HCT116 (cell line): ENCODE measurements at regions not wholly inside any gene's neighbourhood (a gene's known extent, or its start where the extent isn't known, plus 50 kb on each side); places are given as distances from the start of the nearest gene placed in this dataset.

Source experiments
- ATAC-seq: fragments of 200-7000 bp; cut with Tn5 transposase; 2 replicates; pipeline ENCODE4 v1.9.1; 2020; ENCODE audit warnings: mild to moderate bottlenecking, moderate library complexity
- BruUV-seq: library from RNA; stranded (reverse); fragments of 400-500 nt; replicated peaks from 2 replicates; lab custom pipeline; 2021; lab: Mats Ljungman, UMichigan
- CTCF ChIA-PET: fragments of 300-600 bp; sonication (Branson Sonifier 250); formaldehyde crosslinking; loops from one replicate; lab custom pipeline; 2021; ENCODE audit warnings: antibody characterized with exemption; lab: Charles Lee
- POLR2A ChIA-PET: fragments of 300-600, 350-600 bp; sonication (Branson Sonifier 250); formaldehyde crosslinking; loops from one replicate; lab custom pipeline; 2021; ENCODE audit warnings: antibody characterized with exemption; lab: Charles Lee
- RAD21 ChIA-PET, 2 experiments: fragments of 300-600 bp; sonication (Branson Sonifier 250); formaldehyde crosslinking; loops; one replicate each; lab custom pipeline; 2023; ENCODE audit warnings: low total read pairs in 2 of 2; ENCODE audit not compliant: uncharacterized antibody in 2 of 2, unreplicated experiment in 2 of 2, low non-redundant PET in 1 of 2; lab: Charles Lee
- DNase-seq: peaks from one replicate; pipeline ENCODE4 v3.0.0-alpha.2; 2010; ENCODE audit warnings: low read depth, low spot score
- H2AFZ ChIP-seq: fragments of 200-600 bp; shearing (Covaris generic), sonication (generic); 2 replicates; pipeline ENCODE4 v1.6.1; 2017; ENCODE audit warnings: low read depth, mixed run types, mixed read lengths, antibody characterized with exemption, low read length; ENCODE audit not compliant: poor library complexity, severe bottlenecking
- H3K27ac ChIP-seq: 2 replicates; pipeline ENCODE4 v1.5.1; 2012; ENCODE audit warnings: low read depth, low read length
- H3K27me3 ChIP-seq: fragments of 200-600 bp; sonication (generic); 2 replicates; pipeline ENCODE4 v1.6.1; 2016; ENCODE audit warnings: mixed run types, low read length, mixed read lengths; ENCODE audit not compliant: insufficient read depth
- H3K36me3 ChIP-seq, 2 experiments: fragments of 200-500 bp in 1 of 2; fragments of 200-600 bp in 1 of 2; sonication (Bioruptor generic) in 1 of 2; sonication (generic) in 1 of 2; 2 replicates each; pipeline versions ENCODE4 v1.5.1 to v1.6.1; 2014 to 2016; ENCODE audit warnings: low read length in 2 of 2, inconsistent platforms in 1 of 2, mixed read lengths in 1 of 2, mixed run types in 1 of 2; ENCODE audit not compliant: insufficient read depth in 2 of 2, control insufficient read depth in 1 of 2
- H3K4me1 ChIP-seq, 2 experiments: fragments of 200-600 bp in 1 of 2; sonication (generic) in 1 of 2; 2 replicates each; pipeline versions ENCODE4 v1.5.1 to v1.6.1; 2012 to 2017; ENCODE audit warnings: low read length in 2 of 2, inconsistent platforms in 1 of 2, mild to moderate bottlenecking in 1 of 2, mixed read lengths in 1 of 2, mixed run types in 1 of 2, moderate library complexity in 1 of 2; ENCODE audit not compliant: insufficient read depth in 2 of 2, control insufficient read depth in 1 of 2
- H3K4me2 ChIP-seq: fragments of 200-600 bp; sonication (generic); 2 replicates; pipeline ENCODE4 v1.6.1; 2017; ENCODE audit warnings: mixed run types, low read length, mixed read lengths
- H3K4me3 ChIP-seq, 2 experiments: fragments of 200-600 bp in 1 of 2; sonication (generic) in 1 of 2; replicated peaks in 1 of 2; 2 replicates each; pipeline ENCODE4 v1.5.1; 2011 to 2016; ENCODE audit warnings: low read length in 2 of 2, control low read depth in 1 of 2, low read depth in 1 of 2, mild to moderate bottlenecking in 1 of 2, mixed read lengths in 1 of 2, mixed run types in 1 of 2
- H3K79me2 ChIP-seq: fragments of 200-600 bp; sonication (generic); 2 replicates; pipeline ENCODE4 v1.6.1; 2017; ENCODE audit warnings: mild to moderate bottlenecking, mixed run types, low read length, moderate library complexity, mixed read lengths; ENCODE audit not compliant: insufficient read depth
- H3K9ac ChIP-seq: fragments of 200-600 bp; sonication (generic); 2 replicates; pipeline ENCODE4 v1.6.1; 2016; ENCODE audit warnings: low read length, mixed read lengths
- H3K9me2 ChIP-seq: fragments of 200-600 bp; sonication (generic), shearing (Covaris generic); 2 replicates; pipeline ENCODE4 v1.6.1; 2017; ENCODE audit warnings: mixed run types, mild to moderate bottlenecking, moderate library complexity; ENCODE audit not compliant: insufficient read depth
- H3K9me3 ChIP-seq, 2 experiments: fragments of 200-500 bp in 1 of 2; fragments of 200-600 bp in 1 of 2; sonication (Bioruptor generic) in 1 of 2; sonication (generic) in 1 of 2; 2 replicates each; pipeline ENCODE4 v1.6.1; 2014 to 2017; ENCODE audit warnings: low read length in 2 of 2, mixed read lengths in 2 of 2, inconsistent platforms in 1 of 2, low read depth in 1 of 2, mild to moderate bottlenecking in 1 of 2, mixed run types in 1 of 2, moderate library complexity in 1 of 2; ENCODE audit not compliant: control insufficient read depth in 1 of 2, insufficient read depth in 1 of 2
- H4K20me1 ChIP-seq: fragments of 200-600 bp; sonication (generic), shearing (Covaris generic); 2 replicates; pipeline ENCODE4 v1.6.1; 2017; ENCODE audit warnings: mixed run types, mild to moderate bottlenecking, moderate library complexity; ENCODE audit not compliant: insufficient read depth
- ATF3 ChIP-seq: IDR thresholded peaks from 2 replicates; pipeline ENCODE4 v1.6.1; 2012
- CEBPB ChIP-seq: IDR thresholded peaks from 2 replicates; pipeline ENCODE4 v1.6.1; 2012; ENCODE audit warnings: low read depth
- EGR1 ChIP-seq: IDR thresholded peaks from 2 replicates; pipeline ENCODE4 v1.6.1; 2012; ENCODE audit warnings: low read depth
- EZH2 ChIP-seq: fragments of 200-600 bp; sonication (generic); IDR thresholded peaks from 2 replicates; pipeline ENCODE4 v1.6.1; 2017; ENCODE audit warnings: antibody characterized with exemption, mixed run types
- EZH2phosphoT487 ChIP-seq: fragments of 200-600 bp; IDR thresholded peaks from 2 replicates; pipeline ENCODE4 v1.6.1; 2018; ENCODE audit warnings: antibody characterized with exemption, borderline replicate concordance
- MAX ChIP-seq: IDR thresholded peaks from 2 replicates; pipeline ENCODE4 v1.6.1; 2012
- REST ChIP-seq: IDR thresholded peaks from 2 replicates; pipeline ENCODE4 v1.6.1; 2012; ENCODE audit warnings: low read depth
- SRF ChIP-seq: IDR thresholded peaks from 2 replicates; pipeline ENCODE4 v1.6.1; 2012; ENCODE audit warnings: low read depth
- TCF7L2 ChIP-seq: IDR thresholded peaks from 2 replicates; pipeline ENCODE4 v1.7.0; 2011; ENCODE audit warnings: borderline replicate concordance, inconsistent platforms; ENCODE audit not compliant: insufficient read depth, insufficient read length; ENCODE audit errors: extremely low read depth
- ZBTB33 ChIP-seq: IDR thresholded peaks from 2 replicates; pipeline ENCODE4 v1.6.1; 2011; ENCODE audit warnings: mild to moderate bottlenecking, low read length, moderate library complexity; ENCODE audit not compliant: insufficient replicate concordance; ENCODE audit errors: extremely low read depth
- intact Hi-C: fragments of 100-400 bp; cut with micrococcal nuclease; formaldehyde crosslinking; loops from 2 replicates; pipeline ENCODE4 v1.10.0; 2022

GRCh38 chr20:40558212-40558611 lies 130.8 kb downstream of the MAFB start:
- H3K79me2 ChIP-seq, result no peaks in the 10 kb centered on the region
- H3K4me1 ChIP-seq, result peaks cover 14 to 16% of the 10 kb centered on the region in 2 experiments
- RAD21 ChIA-PET, result no interaction called here
- BruUV-seq, result no TSS peak
- intact Hi-C loops, result no loop called here
- TF ChIP-seq SRF (no peak), EZH2phosphoT487 (no peak), MAX (no peak), ATF3 (no peak), ZBTB33 (no peak), CEBPB (no peak), TCF7L2 (no peak), EZH2 (no peak), REST (no peak), EGR1 (no peak)
- DNase-seq, result no peak
- ATAC-seq, result no peak
- no peak overlapping the region for H3K4me2 ChIP-seq
- no peaks in the 10 kb centered on the region for H3K27me3 ChIP-seq
- no peaks in the 10 kb centered on the region for H3K9me3 ChIP-seq
- H3K36me3 ChIP-seq, result no peaks in the 10 kb centered on the region
- H4K20me1 ChIP-seq, result no peaks in the 10 kb centered on the region
- no peak overlapping the region for H2AFZ ChIP-seq
- POLR2A ChIA-PET, result no interaction called here
- H3K9ac ChIP-seq, result no peak overlapping the region
- H3K9me2 ChIP-seq, result no peaks in the 10 kb centered on the region
- CTCF ChIA-PET, result no interaction called here
- no peak overlapping the region for H3K4me3 ChIP-seq
- no peak overlapping the region for H3K27ac ChIP-seq
